ENCODE measurements at regions not wholly inside any gene's neighbourhood (a gene's known extent, or its start where the extent isn't known, plus 50 kb on each side); places are given as distances from the start of the nearest gene placed in this dataset.

GRCh38 chr11:39786281-39786680 lies 1673.2 kb downstream of the LRRC4C start:
- TF ChIP-seq POLR2A (IDR thresholded peaks at IDR 0.05) (no peak), CTCF (IDR thresholded peaks at IDR 0.05) (no peak)
- no peaks in the 10 kb centered on the region for H3K4me1 ChIP-seq
- no peak for DNase-seq
- H3K4me3 ChIP-seq: no peak overlapping the region
- no peak overlapping the region for H3K27ac ChIP-seq
- H3K36me3 ChIP-seq: no peaks in the 10 kb centered on the region
- no peaks in the 10 kb centered on the region for H3K27me3 ChIP-seq
- H3K9me3 ChIP-seq: no peaks in the 10 kb centered on the region

GRCh38 chr11:39784873-39785272 lies 1674.6 kb downstream of the LRRC4C start:
- H3K4me3 ChIP-seq: no peak overlapping the region
- TF ChIP-seq POLR2A (IDR thresholded peaks at IDR 0.05) (no peak), CTCF (IDR thresholded peaks at IDR 0.05) (no peak)
- H3K9me3 ChIP-seq: no peaks in the 10 kb centered on the region
- H3K36me3 ChIP-seq: no peaks in the 10 kb centered on the region
- no peak overlapping the region for H3K27ac ChIP-seq
- DNase-seq: no peak
- no peaks in the 10 kb centered on the region for H3K4me1 ChIP-seq
- H3K27me3 ChIP-seq: no peaks in the 10 kb centered on the region

GRCh38 chr11:39780131-39780530 lies 1679.3 kb downstream of the LRRC4C start:
- Histone ChIP-seq H3K4me3 (no peak overlapping the region), H3K36me3 (no peaks in the 10 kb centered on the region), H3K27ac (no peak overlapping the region), H3K9me3 (no peaks in the 10 kb centered on the region), H3K27me3 (no peaks in the 10 kb centered on the region), H3K4me1 (no peaks in the 10 kb centered on the region)
- no peak for DNase-seq
- TF ChIP-seq POLR2A (IDR thresholded peaks at IDR 0.05) (no peak), CTCF (IDR thresholded peaks at IDR 0.05) (no peak)

- no peak overlapping the region for H3K4me3 ChIP-seq
- TF ChIP-seq CTCF (IDR thresholded peaks at IDR 0.05) (no peak), POLR2A (IDR thresholded peaks at IDR 0.05) (no peak)
- DNase-seq: no peak
- H3K9me3 ChIP-seq: no peaks in the 10 kb centered on the region
- no peaks in the 10 kb centered on the region for H3K4me1 ChIP-seq
- H3K27me3 ChIP-seq: no peaks in the 10 kb centered on the region
- no peaks in the 10 kb centered on the region for H3K36me3 ChIP-seq
- H3K27ac ChIP-seq: no peak overlapping the region
These were observed 1682.4 kb downstream of the LRRC4C start for GRCh38 chr11:39777035-39777434.

- DNase-seq: no peak
- Histone ChIP-seq H3K27ac (no peak overlapping the region), H3K27me3 (no peaks in the 10 kb centered on the region), H3K36me3 (no peaks in the 10 kb centered on the region), H3K4me3 (no peak overlapping the region), H3K4me1 (no peaks in the 10 kb centered on the region), H3K9me3 (no peaks in the 10 kb centered on the region)
- TF ChIP-seq CTCF (IDR thresholded peaks at IDR 0.05): no peak
- TF ChIP-seq POLR2A (IDR thresholded peaks at IDR 0.05): no peak
These were observed 1686.8 kb downstream of the LRRC4C start for GRCh38 chr11:39772525-39773137.

- no peak overlapping the region for H3K4me3 ChIP-seq
- H3K27ac ChIP-seq: no peak overlapping the region
- TF ChIP-seq CTCF (IDR thresholded peaks at IDR 0.05): no peak
- TF ChIP-seq POLR2A (IDR thresholded peaks at IDR 0.05): no peak
- no peaks in the 10 kb centered on the region for H3K36me3 ChIP-seq
- no peaks in the 10 kb centered on the region for H3K9me3 ChIP-seq
- no peak for DNase-seq
- H3K4me1 ChIP-seq: no peaks in the 10 kb centered on the region
- no peaks in the 10 kb centered on the region for H3K27me3 ChIP-seq
These were observed 1691.2 kb downstream of the LRRC4C start for GRCh38 chr11:39768214-39768613.
